Retinal pigment epithelial cell (primary cell): ENCODE measurements at regions not wholly inside any gene's neighbourhood (a gene's known extent, or its start where the extent isn't known, plus 50 kb on each side); places are given as distances from the start of the nearest gene placed in this dataset.

Experiments
- DNase-seq: peaks from one replicate; pipeline ENCODE4 v3.0.0-alpha.2; 2010; ENCODE audit warnings: low read depth
- H3K4me3 ChIP-seq: 2 replicates; pipeline ENCODE4 v1.5.1; 2011; ENCODE audit warnings: mild to moderate bottlenecking, low read length, control low read depth, moderate library complexity
- TF ChIP-seq, protein P1 (sequence below): conservative IDR thresholded peaks from 2 replicates; pipeline ENCODE4 v1.5.1; 2011; ENCODE audit warnings: low read depth, low read length, control low read depth, inconsistent platforms

DNA sequence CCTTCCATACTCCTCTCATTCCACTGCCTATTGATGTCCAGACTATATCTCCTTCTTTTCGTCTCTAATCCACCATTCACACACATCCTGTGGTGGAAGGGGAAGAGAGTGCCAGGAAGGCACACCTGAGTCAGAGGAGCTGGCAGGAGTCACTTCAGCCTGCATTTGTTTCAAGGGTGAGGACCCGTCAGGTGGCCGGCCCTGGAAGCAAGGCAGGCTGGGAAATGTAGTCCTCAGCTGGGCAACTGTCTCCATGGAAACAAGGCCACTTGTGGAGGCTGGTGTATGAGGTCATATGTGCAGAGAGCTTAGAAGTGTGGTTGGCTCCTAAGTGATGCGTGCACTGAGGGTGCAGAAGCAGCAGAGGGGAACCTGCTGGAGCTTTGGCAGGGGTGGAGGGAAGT, 278.4 kb downstream of the NSG2 start:
- TF ChIP-seq, protein P1, sequence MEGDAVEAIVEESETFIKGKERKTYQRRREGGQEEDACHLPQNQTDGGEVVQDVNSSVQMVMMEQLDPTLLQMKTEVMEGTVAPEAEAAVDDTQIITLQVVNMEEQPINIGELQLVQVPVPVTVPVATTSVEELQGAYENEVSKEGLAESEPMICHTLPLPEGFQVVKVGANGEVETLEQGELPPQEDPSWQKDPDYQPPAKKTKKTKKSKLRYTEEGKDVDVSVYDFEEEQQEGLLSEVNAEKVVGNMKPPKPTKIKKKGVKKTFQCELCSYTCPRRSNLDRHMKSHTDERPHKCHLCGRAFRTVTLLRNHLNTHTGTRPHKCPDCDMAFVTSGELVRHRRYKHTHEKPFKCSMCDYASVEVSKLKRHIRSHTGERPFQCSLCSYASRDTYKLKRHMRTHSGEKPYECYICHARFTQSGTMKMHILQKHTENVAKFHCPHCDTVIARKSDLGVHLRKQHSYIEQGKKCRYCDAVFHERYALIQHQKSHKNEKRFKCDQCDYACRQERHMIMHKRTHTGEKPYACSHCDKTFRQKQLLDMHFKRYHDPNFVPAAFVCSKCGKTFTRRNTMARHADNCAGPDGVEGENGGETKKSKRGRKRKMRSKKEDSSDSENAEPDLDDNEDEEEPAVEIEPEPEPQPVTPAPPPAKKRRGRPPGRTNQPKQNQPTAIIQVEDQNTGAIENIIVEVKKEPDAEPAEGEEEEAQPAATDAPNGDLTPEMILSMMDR = no peak
- no peak for DNase-seq
- no peak overlapping the region for H3K4me3 ChIP-seq

DNA sequence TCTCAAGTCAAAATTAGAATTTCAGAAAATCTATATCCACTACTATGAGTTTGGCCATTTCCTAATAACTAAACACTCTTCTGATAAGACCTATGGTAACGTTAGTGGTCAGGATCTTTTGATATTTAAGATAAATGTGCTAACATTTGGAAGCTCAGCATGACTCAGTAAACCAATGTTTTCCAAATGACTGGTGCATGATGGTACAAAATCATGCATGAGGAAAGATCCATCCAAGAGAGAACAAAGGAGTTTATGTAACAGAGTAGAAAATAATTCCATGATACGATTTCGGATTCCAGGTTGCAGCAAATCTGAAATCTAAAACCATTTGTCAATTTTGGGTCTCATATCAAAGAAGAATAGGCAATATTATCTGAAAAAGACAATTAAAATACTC, 279.2 kb downstream of the NSG2 start:
- TF ChIP-seq, protein P1 = no peak
- no peak overlapping the region for H3K4me3 ChIP-seq
- no peak for DNase-seq

DNA sequence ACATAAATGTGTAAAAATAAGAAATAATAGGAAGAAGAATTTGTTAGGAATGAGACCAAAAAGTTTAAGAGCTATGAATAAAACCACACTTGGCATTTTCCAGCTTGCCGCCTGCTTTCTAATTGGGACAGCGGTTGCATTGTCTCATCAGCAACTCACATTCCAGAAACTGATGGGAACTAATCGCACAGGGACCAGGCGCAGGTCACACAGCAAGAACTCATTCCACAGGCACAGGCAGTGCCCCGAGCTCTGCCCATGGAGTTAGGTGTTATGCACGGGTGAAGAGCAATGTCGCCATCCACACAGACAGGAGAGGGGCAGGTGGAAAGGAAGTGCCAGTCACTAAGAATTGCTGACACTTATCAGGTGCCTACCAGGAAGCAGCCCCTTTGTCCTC, 279.9 kb downstream of the NSG2 start:
- TF ChIP-seq, protein P1 = no peak
- no peak for DNase-seq
- H3K4me3 ChIP-seq = no peak overlapping the region

DNA sequence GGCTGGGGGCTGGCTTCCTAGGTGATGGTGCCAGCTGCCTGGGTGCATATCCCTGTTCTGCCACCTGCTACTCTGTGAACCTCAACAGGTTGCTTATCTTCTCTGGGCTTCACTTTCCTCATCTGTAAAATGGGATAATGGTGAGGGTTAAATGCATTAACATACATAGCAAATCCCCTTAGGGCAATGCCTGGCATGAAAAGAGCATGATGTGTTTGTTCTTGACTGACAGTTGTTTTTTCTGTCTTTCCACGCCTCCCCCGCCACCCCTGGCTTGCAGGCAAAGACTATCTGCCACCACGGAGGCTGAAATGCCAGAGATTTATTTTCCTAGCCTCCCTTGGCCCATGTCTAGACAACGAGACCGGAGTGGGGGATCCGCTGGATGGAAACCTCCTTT, 280.5 kb downstream of the NSG2 start:
- DNase-seq = no peak
- TF ChIP-seq, protein P1 = no peak
- no peak overlapping the region for H3K4me3 ChIP-seq

DNA sequence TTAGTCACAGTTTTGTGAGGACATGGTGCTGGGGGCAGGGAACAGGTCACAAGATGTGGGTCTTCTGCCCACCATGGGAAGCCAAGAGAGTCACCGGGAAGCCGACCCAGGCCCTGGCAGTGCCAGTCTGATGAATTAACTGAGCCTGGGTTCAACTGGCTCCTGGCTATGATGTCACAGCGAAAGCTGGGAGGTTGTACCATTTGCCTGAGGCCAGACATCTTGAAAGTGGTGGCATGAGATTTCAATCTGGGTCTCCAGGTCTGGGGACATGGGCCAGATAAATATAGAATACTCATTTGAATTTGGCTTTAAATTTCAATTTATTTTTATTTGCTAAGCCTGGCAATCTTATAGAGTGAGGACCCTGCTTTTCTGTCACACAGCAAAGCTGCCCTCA, 280.9 kb downstream of the NSG2 start:
- no peak for DNase-seq
- no peak overlapping the region for H3K4me3 ChIP-seq
- TF ChIP-seq, protein P1 = no peak

DNA sequence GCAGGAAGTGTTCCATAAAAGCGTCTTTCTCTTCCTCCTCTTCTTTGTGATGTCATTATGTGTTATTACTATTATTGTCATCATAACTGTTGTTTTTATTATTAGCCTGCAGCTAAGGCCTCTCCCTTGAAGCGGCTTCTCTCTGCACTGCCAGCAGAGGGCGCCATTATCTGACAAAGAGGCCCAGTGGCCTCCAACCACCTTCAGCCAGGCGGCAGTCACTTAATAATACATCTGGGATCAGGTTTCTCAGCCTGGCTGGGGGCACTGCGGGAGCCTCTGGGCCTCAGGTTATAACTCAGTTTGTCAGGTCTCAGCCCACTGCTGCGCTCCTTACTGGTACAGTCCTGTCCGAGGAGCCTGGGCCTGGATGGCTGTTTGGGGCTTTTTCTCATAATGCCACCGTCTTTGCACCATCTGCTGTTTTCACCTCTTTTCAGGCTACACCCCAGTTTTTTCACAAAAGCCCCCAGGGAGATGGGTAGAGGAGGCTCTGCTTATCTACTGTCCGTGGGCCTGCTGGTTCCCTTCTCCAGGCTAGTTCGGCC, 281.9 kb downstream of the NSG2 start:
- TF ChIP-seq, protein P1 = peak; percentile 89
- H3K4me3 ChIP-seq = no peak overlapping the region
- DNase-seq = no peak

DNA sequence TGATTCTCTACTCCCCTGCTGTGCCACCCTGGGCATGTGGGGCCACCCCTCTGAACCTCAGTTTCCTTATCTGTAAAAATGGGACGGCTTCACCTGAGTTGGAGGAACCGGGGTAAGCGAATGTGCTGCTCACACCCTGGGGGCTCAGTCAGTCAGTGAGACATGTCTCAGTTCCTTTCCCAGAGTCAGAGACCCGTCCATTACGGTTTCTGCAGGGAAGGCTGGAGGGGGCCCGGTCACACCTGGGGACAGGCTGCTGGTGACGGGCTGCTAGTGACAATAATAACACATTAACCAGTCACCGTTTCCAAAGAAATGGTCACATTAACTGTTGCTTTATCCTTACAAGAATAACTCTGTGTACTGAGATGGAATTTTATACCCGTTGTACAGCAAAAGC, 282.4 kb downstream of the NSG2 start:
- TF ChIP-seq, protein P1 = no peak
- no peak for DNase-seq
- no peak overlapping the region for H3K4me3 ChIP-seq
